GM12878 (cell line): ENCODE measurements at regions not wholly inside any gene's neighbourhood (a gene's known extent, or its start where the extent isn't known, plus 50 kb on each side); places are given as distances from the start of the nearest gene placed in this dataset.
A peak's percentile ranks its signal among the peaks of the same experiment; 100 is the strongest.

Experiments
- ATAC-seq: fragments of 200-7000 bp; cut with Tn5 transposase; 3 replicates; pipeline ENCODE4 v1.9.1; 2020; ENCODE audit warnings: mild to moderate bottlenecking, moderate library complexity
- BruUV-seq: library from RNA; stranded (reverse); fragments of 400-500 nt; replicated peaks from 2 replicates; lab custom pipeline; 2021; lab: Mats Ljungman, UMichigan
- CTCF ChIA-PET: fragments of 300-600 bp; sonication (Branson Sonifier 250); formaldehyde crosslinking; extraction: SDS; loops from one replicate; lab custom pipeline; 2021; ENCODE audit warnings: inconsistent platforms; lab: Yijun Ruan, JAX
- POLR2A ChIA-PET: fragments of 350-600 bp; formaldehyde crosslinking; extraction: SDS; loops from one replicate; lab custom pipeline; 2021; ENCODE audit warnings: inconsistent platforms; lab: Charles Lee
- RAD21 ChIA-PET: fragments of 300-600 bp; sonication (Branson Sonifier 250); formaldehyde crosslinking; loops from one replicate; lab custom pipeline; 2023; ENCODE audit warnings: antibody characterized with exemption; ENCODE audit not compliant: unreplicated experiment; lab: Charles Lee
- SMC1A ChIA-PET: fragments of 300-600 bp; sonication (Branson Sonifier 250); formaldehyde crosslinking; loops from one replicate; lab custom pipeline; 2023; ENCODE audit not compliant: unreplicated experiment, uncharacterized antibody; lab: Charles Lee
- DNase-seq: peaks from one replicate; pipeline ENCODE4 v3.0.0-alpha.2; 2011; ENCODE audit warnings: low read depth, low spot score
- FAIRE-seq: peaks from 3 replicates; lab custom pipeline; 2011; peaks lifted over from hg19 to GRCh38; lab: Jason Lieb, UNC
- H2AFZ ChIP-seq: 2 replicates; pipeline ENCODE4 v1.6.0; 2011; ENCODE audit warnings: low read depth, low read length, control low read depth; ENCODE audit not compliant: control insufficient read depth
- H3K27ac ChIP-seq: 2 replicates; pipeline ENCODE4 v1.5.1; 2011; ENCODE audit warnings: control low read depth; ENCODE audit not compliant: control insufficient read depth, insufficient read depth
- H3K27me3 ChIP-seq, 2 experiments: replicated peaks in 1 of 2; 2 replicates each; pipeline versions ENCODE4 v1.6.0 to v1.6.1; 2011; ENCODE audit warnings: low read length in 1 of 2; ENCODE audit not compliant: control insufficient read depth in 2 of 2, insufficient read depth in 2 of 2
- H3K36me3 ChIP-seq, 2 experiments: 2 replicates each; pipeline ENCODE4 v1.5.1; 2011; ENCODE audit warnings: low read length in 1 of 2; ENCODE audit not compliant: control insufficient read depth in 2 of 2, insufficient read depth in 2 of 2
- H3K4me1 ChIP-seq: 2 replicates; pipeline ENCODE4 v1.6.1; 2011; ENCODE audit warnings: mild to moderate bottlenecking, low read length, moderate library complexity, mixed read lengths; ENCODE audit not compliant: control insufficient read depth, insufficient read depth
- H3K4me2 ChIP-seq: 2 replicates; pipeline ENCODE4 v1.6.0; 2011; ENCODE audit warnings: control low read depth; ENCODE audit not compliant: control insufficient read depth, insufficient read depth
- H3K4me3 ChIP-seq: fragments of 200-600 bp; sonication (generic); 2 replicates; pipeline ENCODE4 v1.5.1; 2016
- H3K79me2 ChIP-seq: 2 replicates; pipeline ENCODE4 v1.6.0; 2011; ENCODE audit warnings: low read length; ENCODE audit not compliant: control insufficient read depth, insufficient read depth
- H3K9ac ChIP-seq: 2 replicates; pipeline ENCODE4 v1.8.0; 2011; ENCODE audit warnings: low read length, control low read depth, mixed read lengths; ENCODE audit not compliant: control insufficient read depth, insufficient read depth
- H3K9me3 ChIP-seq: replicated peaks from 3 replicates; pipeline ENCODE4 v1.5.1; 2011; ENCODE audit warnings: mild to moderate bottlenecking, low read length; ENCODE audit not compliant: control insufficient read depth, insufficient read depth
- H4K20me1 ChIP-seq: 2 replicates; pipeline ENCODE4 v1.6.0; 2011; ENCODE audit not compliant: control insufficient read depth, insufficient read depth
- EED ChIP-seq: sonication (generic); IDR thresholded peaks from 2 replicates; pipeline ENCODE4 v1.6.1; 2016; ENCODE audit warnings: antibody characterized with exemption, low read depth
- HDAC6 ChIP-seq: fragments of 200-600 bp; sonication (generic); IDR thresholded peaks from one replicate; pipeline ENCODE4 v1.8.0; 2017; ENCODE audit warnings: antibody characterized with exemption; ENCODE audit not compliant: unreplicated experiment
- HDGF ChIP-seq: fragments of 450-650 bp; IDR thresholded peaks from 2 replicates; pipeline ENCODE4 v1.6.1; 2016; ENCODE audit warnings: antibody characterized with exemption
- NBN ChIP-seq: fragments of 450-650 bp; IDR thresholded peaks from 2 replicates; pipeline ENCODE4 v1.6.1; 2016
- NFIC ChIP-seq: IDR thresholded peaks from 2 replicates; pipeline ENCODE4 v1.6.1; 2012; ENCODE audit warnings: low read depth, mild to moderate bottlenecking, inconsistent platforms, low read length, moderate library complexity
- RB1 ChIP-seq: fragments of 450-650 bp; formaldehyde crosslinking; IDR thresholded peaks from 2 replicates; pipeline ENCODE4 v1.6.1; 2017; ENCODE audit warnings: mild to moderate bottlenecking, borderline replicate concordance
- YY1 ChIP-seq: IDR thresholded peaks from 2 replicates; pipeline ENCODE4 v1.6.1; 2011; ENCODE audit warnings: low read depth, mild to moderate bottlenecking, low read length
- ZBTB33 ChIP-seq: fragments of 450-650 bp; IDR thresholded peaks from 2 replicates; pipeline ENCODE4 v1.6.1; 2017; ENCODE audit warnings: mild to moderate bottlenecking
- ZBTB4 ChIP-seq: fragments of 450-650 bp; formaldehyde crosslinking; IDR thresholded peaks from 2 replicates; pipeline ENCODE4 v1.4.0; 2022; ENCODE audit warnings: mild to moderate bottlenecking, moderate library complexity
- WGBS: methylation state at CpG from one replicate; pipeline ENCODE4 v1.1.6; 2016; ENCODE audit warnings: low lambda C conversion rate; ENCODE audit not compliant: insufficient replicate concordance, insufficient coverage; ENCODE audit errors: missing lambda C conversion rate; 5-methylcytosine and 5-hydroxymethylcytosine counted together
- in situ Hi-C: fragments of 300-500 bp; cut with MboI; formaldehyde crosslinking; loops from 9 replicates; pipeline ENCODE4 v1.14.3; 2018; ENCODE audit warnings: mixed read lengths
- intact Hi-C: fragments of 100-400 bp; cut with micrococcal nuclease; formaldehyde crosslinking; loops from one replicate; pipeline ENCODE4 v1.14.2; 2022; ENCODE audit not compliant: unreplicated experiment
- TF ChIP-seq, protein P1 (sequence below): fragments of 450-650 bp; conservative IDR thresholded peaks from 2 replicates; pipeline ENCODE4 v1.6.1; 2017; ENCODE audit warnings: mild to moderate bottlenecking, moderate library complexity
- TF ChIP-seq, protein P2 (sequence below): IDR thresholded peaks from 2 replicates; pipeline ENCODE4 v1.6.1; 2011; ENCODE audit warnings: borderline replicate concordance, low read depth, mild to moderate bottlenecking, moderate library complexity, mixed read lengths, low read length; ENCODE audit not compliant: insufficient read depth; ENCODE audit errors: extremely low read length

GRCh38 chr1:209207126-209207700 lies 376.3 kb upstream of the CAMK1G start:
- Histone ChIP-seq H3K4me2 (peak overlapping the region; percentile 21; the same call in 1 of the 2 replicates), H3K27ac (no peak overlapping the region), H3K27me3 (peaks cover 4 to 6% of the 10 kb centered on the region in 2 experiments; a peak in 3 of 4 replicates), H2AFZ (no peak overlapping the region; the same call in 1 of the 2 replicates), H4K20me1 (no peaks in the 10 kb centered on the region), H3K9ac (no peak overlapping the region), H3K4me1 (no peaks in the 10 kb centered on the region), H3K36me3 (no peaks in the 10 kb centered on the region), H3K4me3 (no peak overlapping the region), H3K79me2 (no peaks in the 10 kb centered on the region), H3K9me3 (no peaks in the 10 kb centered on the region)
- BruUV-seq = no TSS peak
- FAIRE-seq (no peak), ATAC-seq (0 out of 3 replicates have a peak, but pooled peaks have one; percentile 18), DNase-seq (no peak)
- SMC1A ChIA-PET = interaction anchor here (0.7 to 1.6 kb wide), 4 partner anchors 42 to 252 kb away, joined by 3 to 4 read pairs (median 4); no protein-coding TSS in a partner anchor
- WGBS = 11% methylated on average over 11 of the region's 11 CpGs
- in situ Hi-C loops = loop anchor here (10.0 kb wide), 1 partner anchor 552 kb away; no protein-coding TSS in a partner anchor
- intact Hi-C loops = loop anchor here (5.0 kb wide), 2 partner anchors 130 to 555 kb away; no protein-coding TSS in a partner anchor
- RAD21 ChIA-PET = interaction anchor here (0.9 to 1.5 kb wide), 3 partner anchors 42 to 558 kb away, joined by 3 to 5 read pairs (median 5); no protein-coding TSS in a partner anchor
- TF ChIP-seq, protein P1, sequence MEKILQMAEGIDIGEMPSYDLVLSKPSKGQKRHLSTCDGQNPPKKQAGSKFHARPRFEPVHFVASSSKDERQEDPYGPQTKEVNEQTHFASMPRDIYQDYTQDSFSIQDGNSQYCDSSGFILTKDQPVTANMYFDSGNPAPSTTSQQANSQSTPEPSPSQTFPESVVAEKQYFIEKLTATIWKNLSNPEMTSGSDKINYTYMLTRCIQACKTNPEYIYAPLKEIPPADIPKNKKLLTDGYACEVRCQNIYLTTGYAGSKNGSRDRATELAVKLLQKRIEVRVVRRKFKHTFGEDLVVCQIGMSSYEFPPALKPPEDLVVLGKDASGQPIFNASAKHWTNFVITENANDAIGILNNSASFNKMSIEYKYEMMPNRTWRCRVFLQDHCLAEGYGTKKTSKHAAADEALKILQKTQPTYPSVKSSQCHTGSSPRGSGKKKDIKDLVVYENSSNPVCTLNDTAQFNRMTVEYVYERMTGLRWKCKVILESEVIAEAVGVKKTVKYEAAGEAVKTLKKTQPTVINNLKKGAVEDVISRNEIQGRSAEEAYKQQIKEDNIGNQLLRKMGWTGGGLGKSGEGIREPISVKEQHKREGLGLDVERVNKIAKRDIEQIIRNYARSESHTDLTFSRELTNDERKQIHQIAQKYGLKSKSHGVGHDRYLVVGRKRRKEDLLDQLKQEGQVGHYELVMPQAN = no peak
- TF ChIP-seq ZBTB33 = no peak
- TF ChIP-seq HDGF = no peak
- TF ChIP-seq EED = no peak
- TF ChIP-seq NBN = no peak
- no peak for TF ChIP-seq ZBTB4
- TF ChIP-seq NFIC = no peak
- TF ChIP-seq RB1 = no peak
- TF ChIP-seq HDAC6 = no peak
- TF ChIP-seq YY1 = no peak
- TF ChIP-seq, protein P2, sequence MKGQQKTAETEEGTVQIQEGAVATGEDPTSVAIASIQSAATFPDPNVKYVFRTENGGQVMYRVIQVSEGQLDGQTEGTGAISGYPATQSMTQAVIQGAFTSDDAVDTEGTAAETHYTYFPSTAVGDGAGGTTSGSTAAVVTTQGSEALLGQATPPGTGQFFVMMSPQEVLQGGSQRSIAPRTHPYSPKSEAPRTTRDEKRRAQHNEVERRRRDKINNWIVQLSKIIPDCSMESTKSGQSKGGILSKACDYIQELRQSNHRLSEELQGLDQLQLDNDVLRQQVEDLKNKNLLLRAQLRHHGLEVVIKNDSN = no peak
- POLR2A ChIA-PET = no interaction called here
- CTCF ChIA-PET = interaction anchor here (0.7 to 1.8 kb wide), 8 partner anchors 14 to 587 kb away, joined by 3 to 9 read pairs (median 4); no protein-coding TSS in a partner anchor
